ENCODE measurements at regions not wholly inside any gene's neighbourhood (a gene's known extent, or its start where the extent isn't known, plus 50 kb on each side); places are given as distances from the start of the nearest gene placed in this dataset.

DNA sequence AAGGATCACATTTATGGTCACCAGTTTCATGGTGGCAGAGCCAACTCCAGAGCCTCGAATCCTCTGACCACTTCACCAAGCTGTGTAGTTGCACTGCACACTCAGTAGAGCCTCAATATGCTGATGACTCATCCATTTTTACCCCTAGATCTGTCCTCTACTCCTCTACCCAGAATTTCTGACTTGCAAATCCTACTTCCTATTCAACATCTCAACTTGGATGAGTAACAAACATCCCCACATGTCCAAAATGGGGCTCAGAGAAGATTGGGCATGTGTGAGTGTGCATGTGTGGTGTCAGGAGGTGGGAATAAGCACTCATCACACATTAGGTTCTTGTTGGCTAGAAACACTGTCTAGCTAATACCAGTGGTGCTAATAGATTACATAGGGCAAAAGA, 57.8 kb upstream of the IGFBP2 start:
- DNase-seq (ENCODE audit: low read depth), result no peak

DNA sequence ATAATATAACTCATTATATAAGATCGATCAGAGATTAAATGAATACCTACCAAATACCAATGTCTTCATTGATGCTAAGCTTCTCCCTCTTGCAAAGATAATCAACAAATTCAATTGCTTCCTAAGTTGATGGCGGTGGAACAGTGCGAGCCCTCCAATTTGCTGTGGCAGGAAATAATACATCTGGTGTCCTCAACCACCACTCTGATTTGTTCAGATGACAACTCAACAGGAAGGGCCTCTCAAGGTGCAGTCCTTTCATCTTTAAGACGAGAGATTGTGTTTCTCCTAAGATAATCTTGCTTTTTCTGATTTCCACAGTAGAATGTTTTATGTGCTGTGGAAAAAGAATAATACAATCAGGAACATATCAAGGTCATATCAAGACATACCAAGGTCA, 56.6 kb upstream of the IGFBP2 start:
- DNase-seq (ENCODE audit: low read depth), result no peak

- no peak for DNase-seq (ENCODE audit: low read depth)
These were observed 54.9 kb upstream of the IGFBP2 start for GRCh38 chr2:216578325-216578724.

GRCh38 chr2:216583147-216583546, 50.1 kb upstream of the IGFBP2 start:
- DNase-seq (ENCODE audit: low read depth), result peak; percentile 79

All from non-pigmented ciliary epithelial cell (primary cell).